Neural progenitor cell (in vitro differentiated cells): ENCODE measurements at regions not wholly inside any gene's neighbourhood (a gene's known extent, or its start where the extent isn't known, plus 50 kb on each side); places are given as distances from the start of the nearest gene placed in this dataset.

ENCODE experiments used
- DNase-seq: peaks from one replicate; pipeline ENCODE4 v3.0.0-alpha.2; 2016; ENCODE audit warnings: low spot score
- H2AFZ ChIP-seq: fragments of 200-600 bp; sonication (generic); replicated peaks from 2 replicates; pipeline ENCODE4 v1.6.1; 2016; ENCODE audit warnings: antibody characterized with exemption
- H3F3A ChIP-seq: fragments of 200-600 bp; sonication (generic); 2 replicates; pipeline ENCODE4 v1.6.1; 2016; ENCODE audit warnings: antibody characterized with exemption, low read depth
- H3K27ac ChIP-seq: fragments of 200-600 bp; sonication (generic); 2 replicates; pipeline ENCODE4 v1.5.1; 2016; ENCODE audit warnings: mild to moderate bottlenecking
- H3K27me3 ChIP-seq: fragments of 200-600 bp; sonication (generic); 2 replicates; pipeline ENCODE4 v1.6.1; 2016; ENCODE audit warnings: mild to moderate bottlenecking, moderate library complexity
- H3K36me3 ChIP-seq: fragments of 200-600 bp; sonication (generic); 2 replicates; pipeline ENCODE4 v1.5.1; 2016
- H3K4me1 ChIP-seq: fragments of 200-600 bp; sonication (generic); 2 replicates; pipeline ENCODE4 v1.6.1; 2016; ENCODE audit warnings: mixed run types
- H3K4me2 ChIP-seq: fragments of 200-600 bp; sonication (generic); 2 replicates; pipeline ENCODE4 v1.6.1; 2016
- H3K4me3 ChIP-seq: fragments of 200-600 bp; sonication (generic); 2 replicates; pipeline ENCODE4 v1.5.1; 2016
- H3K79me2 ChIP-seq: fragments of 200-600 bp; sonication (generic); 2 replicates; pipeline ENCODE4 v1.6.1; 2016; ENCODE audit warnings: low read depth
- H3K9ac ChIP-seq: fragments of 200-600 bp; sonication (generic); 2 replicates; pipeline ENCODE4 v1.6.1; 2016
- H3K9me3 ChIP-seq: fragments of 200-600 bp; sonication (generic); 2 replicates; pipeline ENCODE4 v1.5.1; 2016; ENCODE audit warnings: low read depth
- H4K20me1 ChIP-seq: fragments of 200-600 bp; sonication (generic); 2 replicates; pipeline ENCODE4 v1.6.1; 2016; ENCODE audit warnings: low read depth
- H3K27ac Mint-ChIP-seq: 3 replicates; pipeline ENCODE4 v1.8.0; 2021; ENCODE audit warnings: mixed read lengths
- H3K27me3 Mint-ChIP-seq: 2 replicates; pipeline ENCODE4 v1.8.0; 2022; ENCODE audit warnings: low read depth, mild to moderate bottlenecking, inconsistent platforms, moderate library complexity, mixed read lengths; ENCODE audit not compliant: insufficient read depth
- H3K36me3 Mint-ChIP-seq: 3 replicates; pipeline ENCODE4 v1.8.0; 2021; ENCODE audit warnings: mixed read lengths
- H3K4me1 Mint-ChIP-seq: 3 replicates; pipeline ENCODE4 v1.8.0; 2021; ENCODE audit warnings: mixed read lengths
- H3K4me3 Mint-ChIP-seq: 3 replicates; pipeline ENCODE4 v1.8.0; 2021; ENCODE audit warnings: mild to moderate bottlenecking, moderate library complexity, mixed read lengths
- H3K9me3 Mint-ChIP-seq: 3 replicates; pipeline ENCODE4 v1.8.0; 2020; ENCODE audit warnings: mixed read lengths
- EZH2 ChIP-seq: fragments of 200-600 bp; sonication (generic); IDR thresholded peaks from 2 replicates; pipeline ENCODE4 v1.6.1; 2017; ENCODE audit warnings: antibody characterized with exemption, mild to moderate bottlenecking, moderate library complexity
- EZH2phosphoT487 ChIP-seq: fragments of 200-600 bp; sonication (generic); IDR thresholded peaks from 2 replicates; pipeline ENCODE4 v1.6.1; 2017; ENCODE audit warnings: antibody characterized with exemption
- TF ChIP-seq, protein P1 (sequence below): fragments of 200-600 bp; sonication (generic); IDR thresholded peaks from 2 replicates; pipeline ENCODE4 v1.5.1; 2017; ENCODE audit warnings: antibody characterized with exemption, mild to moderate bottlenecking

- Mint-ChIP-seq H3K9me3 (no peaks in the 10 kb centered on the region), H3K27ac (no peak overlapping the region), H3K4me1 (no peaks in the 10 kb centered on the region), H3K27me3 (peaks cover 5% of the 10 kb centered on the region), H3K36me3 (no peaks in the 10 kb centered on the region), H3K4me3 (no peak overlapping the region)
- H3K4me3 ChIP-seq = no peak overlapping the region
- no peaks in the 10 kb centered on the region for H3K9me3 ChIP-seq
- H3K4me1 ChIP-seq = no peaks in the 10 kb centered on the region
- no peaks in the 10 kb centered on the region for H3F3A ChIP-seq
- H3K79me2 ChIP-seq = no peaks in the 10 kb centered on the region
- no peaks in the 10 kb centered on the region for H3K27me3 ChIP-seq
- H3K9ac ChIP-seq = no peak overlapping the region
- TF ChIP-seq EZH2phosphoT487 (no peak), EZH2 (no peak)
- TF ChIP-seq, protein P1, sequence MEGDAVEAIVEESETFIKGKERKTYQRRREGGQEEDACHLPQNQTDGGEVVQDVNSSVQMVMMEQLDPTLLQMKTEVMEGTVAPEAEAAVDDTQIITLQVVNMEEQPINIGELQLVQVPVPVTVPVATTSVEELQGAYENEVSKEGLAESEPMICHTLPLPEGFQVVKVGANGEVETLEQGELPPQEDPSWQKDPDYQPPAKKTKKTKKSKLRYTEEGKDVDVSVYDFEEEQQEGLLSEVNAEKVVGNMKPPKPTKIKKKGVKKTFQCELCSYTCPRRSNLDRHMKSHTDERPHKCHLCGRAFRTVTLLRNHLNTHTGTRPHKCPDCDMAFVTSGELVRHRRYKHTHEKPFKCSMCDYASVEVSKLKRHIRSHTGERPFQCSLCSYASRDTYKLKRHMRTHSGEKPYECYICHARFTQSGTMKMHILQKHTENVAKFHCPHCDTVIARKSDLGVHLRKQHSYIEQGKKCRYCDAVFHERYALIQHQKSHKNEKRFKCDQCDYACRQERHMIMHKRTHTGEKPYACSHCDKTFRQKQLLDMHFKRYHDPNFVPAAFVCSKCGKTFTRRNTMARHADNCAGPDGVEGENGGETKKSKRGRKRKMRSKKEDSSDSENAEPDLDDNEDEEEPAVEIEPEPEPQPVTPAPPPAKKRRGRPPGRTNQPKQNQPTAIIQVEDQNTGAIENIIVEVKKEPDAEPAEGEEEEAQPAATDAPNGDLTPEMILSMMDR = no peak
- no peak overlapping the region for H2AFZ ChIP-seq
- DNase-seq = no peak
- H3K36me3 ChIP-seq = no peaks in the 10 kb centered on the region
- H4K20me1 ChIP-seq = no peaks in the 10 kb centered on the region
- H3K4me2 ChIP-seq = no peak overlapping the region
- no peak overlapping the region for H3K27ac ChIP-seq
Measured at GRCh38 chr1:96944432-96945092, 223.0 kb downstream of the PTBP2 start.

DNA sequence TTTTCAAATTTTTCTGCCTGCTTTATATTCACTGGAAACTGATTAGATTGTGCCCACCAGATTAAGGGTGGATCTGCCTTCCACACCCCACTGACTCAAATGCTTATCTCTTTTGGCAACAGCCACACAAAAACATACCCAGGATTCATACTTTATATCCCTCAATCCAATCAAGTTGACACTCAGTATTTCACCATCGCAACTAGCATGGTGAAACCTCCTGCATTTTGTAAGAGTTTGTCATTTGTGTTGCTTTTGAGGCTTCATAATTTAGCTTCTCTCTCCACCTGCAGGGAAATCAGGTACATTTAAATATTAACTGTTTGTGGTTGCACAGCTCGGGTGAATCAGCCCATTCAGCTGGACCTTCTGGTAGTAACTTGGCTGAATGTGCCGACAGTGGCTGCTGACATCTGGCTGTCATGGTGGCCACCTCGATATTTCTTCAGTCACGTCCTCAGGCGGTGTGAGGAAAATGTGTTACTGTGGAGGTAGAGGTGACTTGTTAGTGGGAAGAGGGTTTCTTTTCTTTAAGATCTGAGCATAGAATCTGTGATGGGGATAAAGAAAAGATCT, 224.0 kb downstream of the PTBP2 start:
- peaks cover 5% of the 10 kb centered on the region for H3K27me3 Mint-ChIP-seq

DNA sequence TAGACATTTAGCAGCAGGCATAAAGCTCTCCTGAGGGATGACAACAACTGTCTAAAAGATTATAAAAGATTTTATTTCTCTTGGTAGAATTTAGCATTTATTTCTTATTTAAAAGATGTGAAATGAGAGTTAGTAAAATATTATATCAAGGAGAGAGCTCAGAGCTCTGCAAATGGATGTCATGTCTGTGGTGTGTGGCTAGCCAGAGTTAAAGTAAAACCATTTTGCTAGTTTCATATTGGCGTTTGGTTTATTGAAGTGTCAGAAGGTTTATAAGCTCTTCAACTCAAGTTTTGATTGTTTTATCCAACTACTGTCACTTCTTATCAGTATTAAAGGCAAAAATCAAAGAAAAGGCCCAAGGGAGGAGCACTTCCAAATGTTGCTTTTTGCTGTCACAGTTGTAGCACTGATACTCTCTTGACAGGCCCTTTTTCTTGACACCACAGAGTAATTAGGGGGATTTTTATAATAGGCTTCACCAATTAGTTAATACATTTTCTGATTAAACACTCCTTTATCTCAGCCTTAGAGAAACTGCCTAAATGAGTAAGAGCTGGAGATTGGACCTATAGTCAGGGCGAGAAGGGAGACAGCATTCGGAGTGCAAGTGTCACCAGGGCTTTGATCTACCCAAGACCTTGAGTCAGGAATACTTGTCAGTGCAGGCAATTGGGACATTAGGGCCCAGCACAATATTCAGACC, 233.9 kb downstream of the PTBP2 start:
- TF ChIP-seq, protein P1 = no peak
- no peak for TF ChIP-seq EZH2
- no peak for TF ChIP-seq EZH2phosphoT487
- H3K4me3 Mint-ChIP-seq = no peak overlapping the region
- Histone ChIP-seq H3K79me2 (no peaks in the 10 kb centered on the region), H3K4me2 (no peak overlapping the region), H3K9me3 (no peaks in the 10 kb centered on the region), H3F3A (no peaks in the 10 kb centered on the region), H3K36me3 (no peaks in the 10 kb centered on the region), H4K20me1 (no peaks in the 10 kb centered on the region), H3K27ac (no peak overlapping the region), H3K4me1 (no peaks in the 10 kb centered on the region), H3K9ac (no peak overlapping the region), H3K27me3 (no peaks in the 10 kb centered on the region), H2AFZ (no peak overlapping the region), H3K4me3 (no peak overlapping the region)
- H3K27me3 Mint-ChIP-seq = peaks cover 2% of the 10 kb centered on the region
- H3K4me1 Mint-ChIP-seq = peaks cover 2% of the 10 kb centered on the region
- H3K36me3 Mint-ChIP-seq = no peaks in the 10 kb centered on the region
- DNase-seq = no peak
- H3K27ac Mint-ChIP-seq = no peak overlapping the region
- H3K9me3 Mint-ChIP-seq = no peaks in the 10 kb centered on the region

More for the DNA sequence above, 224.0 kb downstream of the PTBP2 start:
- TF ChIP-seq EZH2 (no peak), EZH2phosphoT487 (no peak)
- TF ChIP-seq, protein P1 = no peak
- Histone ChIP-seq H3K27ac (no peak overlapping the region), H2AFZ (no peak overlapping the region), H3F3A (no peaks in the 10 kb centered on the region), H3K4me2 (no peak overlapping the region), H4K20me1 (no peaks in the 10 kb centered on the region), H3K4me1 (no peaks in the 10 kb centered on the region), H3K79me2 (no peaks in the 10 kb centered on the region), H3K4me3 (no peak overlapping the region), H3K36me3 (no peaks in the 10 kb centered on the region), H3K27me3 (no peaks in the 10 kb centered on the region), H3K9me3 (no peaks in the 10 kb centered on the region), H3K9ac (no peak overlapping the region)
- Mint-ChIP-seq H3K4me1 (no peaks in the 10 kb centered on the region), H3K9me3 (no peaks in the 10 kb centered on the region), H3K27ac (no peak overlapping the region), H3K4me3 (no peak overlapping the region), H3K36me3 (no peaks in the 10 kb centered on the region)
- DNase-seq = no peak
